Heart left ventricle (tissue), 13 donors: ENCODE measurements at regions not wholly inside any gene's neighbourhood (a gene's known extent, or its start where the extent isn't known, plus 50 kb on each side); places are given as distances from the start of the nearest gene placed in this dataset.

ENCODE experiments used
- POLR2A ChIP-seq, 2 donors: fragments of 450-650 bp; IDR thresholded peaks; one replicate each; pipeline ENCODE4 v1.6.1; 2017; ENCODE audit warnings: antibody characterized with exemption in 2 of 2, mild to moderate bottlenecking in 2 of 2, moderate library complexity in 2 of 2
- TF ChIP-seq, protein P1 (sequence below), 12 donors: fragments of 200-600 bp; sonication (generic) in 4 of 12; IDR thresholded peaks; one replicate each; pipeline versions ENCODE4 v1.5.0 to v1.8.0; 2018 to 2022; ENCODE audit warnings: antibody characterized with exemption in 12 of 12, mild to moderate bottlenecking in 5 of 12
- donor health status: ischemic (EF 13 %, LVEDD 7.1; RV severe dilation, severe dysfunction).
- donor health status: DM: no; HTN: yes; CAD: no.
- donor health status: DM: no; HTN: no; CAD: no.
- donor health status: ischemic (EF 25% LVEDD 6.9; RV normal size, moderate dysfunction).
- donor health status: ischemic (EF 25% LVEDD 5.7; RV mildly dilated, moderate dysfunction).
- donor health status: ischemic (EF 35%, LVEDD 5.7; RV mildly dilated, moderate dysfunction).
- donor health status: nonischemic (EF 11% LVEDD 7.7; RV severe dilation, severe dysfunction).
- donor health status: DM: yes; HTN: yes; CAD: no.
- donor health status: PGD.
- donor health status: ischemic (EF 29% LVEDD 5.4; RV normal size, mild dysfunction).
- donor health status: nonischemic (EF 23%, LVEDD 6.1; RV moderate dilation, normal function).

GRCh38 chr9:24712206-24712605 is 166.5 kb upstream of the IZUMO3 start:
- TF ChIP-seq, protein P1, sequence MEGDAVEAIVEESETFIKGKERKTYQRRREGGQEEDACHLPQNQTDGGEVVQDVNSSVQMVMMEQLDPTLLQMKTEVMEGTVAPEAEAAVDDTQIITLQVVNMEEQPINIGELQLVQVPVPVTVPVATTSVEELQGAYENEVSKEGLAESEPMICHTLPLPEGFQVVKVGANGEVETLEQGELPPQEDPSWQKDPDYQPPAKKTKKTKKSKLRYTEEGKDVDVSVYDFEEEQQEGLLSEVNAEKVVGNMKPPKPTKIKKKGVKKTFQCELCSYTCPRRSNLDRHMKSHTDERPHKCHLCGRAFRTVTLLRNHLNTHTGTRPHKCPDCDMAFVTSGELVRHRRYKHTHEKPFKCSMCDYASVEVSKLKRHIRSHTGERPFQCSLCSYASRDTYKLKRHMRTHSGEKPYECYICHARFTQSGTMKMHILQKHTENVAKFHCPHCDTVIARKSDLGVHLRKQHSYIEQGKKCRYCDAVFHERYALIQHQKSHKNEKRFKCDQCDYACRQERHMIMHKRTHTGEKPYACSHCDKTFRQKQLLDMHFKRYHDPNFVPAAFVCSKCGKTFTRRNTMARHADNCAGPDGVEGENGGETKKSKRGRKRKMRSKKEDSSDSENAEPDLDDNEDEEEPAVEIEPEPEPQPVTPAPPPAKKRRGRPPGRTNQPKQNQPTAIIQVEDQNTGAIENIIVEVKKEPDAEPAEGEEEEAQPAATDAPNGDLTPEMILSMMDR (IDR thresholded peaks at IDR 0.05) = no peak
- TF ChIP-seq POLR2A (IDR thresholded peaks at IDR 0.05) = no peak
